H1 (cell line): ENCODE measurements at regions not wholly inside any gene's neighbourhood (a gene's known extent, or its start where the extent isn't known, plus 50 kb on each side); places are given as distances from the start of the nearest gene placed in this dataset.

Experiments used
- CTCF ChIA-PET: fragments of 300-600 bp; sonication (Branson Sonifier 250); formaldehyde crosslinking; loops from one replicate; lab custom pipeline; 2021; ENCODE audit not compliant: partially characterized antibody; lab: Charles Lee
- POLR2A ChIA-PET: fragments of 300-600 bp; sonication (Branson Sonifier 250); formaldehyde crosslinking; loops from one replicate; lab custom pipeline; 2021; ENCODE audit warnings: inconsistent platforms; ENCODE audit not compliant: partially characterized antibody; lab: Charles Lee
- DNase-seq, 2 experiments: peaks; one replicate each; pipeline versions ENCODE4 v3.0.0 to v3.0.0-alpha.2; 2010 to 2022; ENCODE audit warnings: low spot score in 2 of 2, low read depth in 1 of 2, mixed read lengths in 1 of 2
- FAIRE-seq: peaks from 2 replicates; lab custom pipeline; 2011; peaks lifted over from hg19 to GRCh38; lab: Jason Lieb, UNC
- H2AFZ ChIP-seq: 2 replicates; pipeline ENCODE4 v1.8.1; 2012; ENCODE audit warnings: low read length, inconsistent platforms
- H2AK5ac ChIP-seq: 2 replicates; pipeline ENCODE4 v1.6.1; 2013; ENCODE audit warnings: low read depth, low read length
- H2BK120ac ChIP-seq: replicated peaks from 2 replicates; pipeline ENCODE3; 2013; ENCODE audit warnings: low read depth, low read length, inconsistent platforms
- H2BK12ac ChIP-seq: 2 replicates; pipeline ENCODE4 v1.6.1; 2013; ENCODE audit warnings: low read depth, low read length
- H2BK15ac ChIP-seq: 2 replicates; pipeline ENCODE4 v1.6.1; 2013; ENCODE audit warnings: low read length
- H2BK20ac ChIP-seq: 2 replicates; pipeline ENCODE4 v1.6.1; 2013; ENCODE audit warnings: low read length
- H2BK5ac ChIP-seq: 2 replicates; pipeline ENCODE4 v1.6.1; 2013; ENCODE audit warnings: low read depth, low read length
- H3K14ac ChIP-seq: 2 replicates; pipeline ENCODE4 v1.6.1; 2013; ENCODE audit warnings: inconsistent platforms; ENCODE audit not compliant: insufficient read length
- H3K18ac ChIP-seq: 2 replicates; pipeline ENCODE4 v1.6.1; 2013; ENCODE audit warnings: low read length; ENCODE audit errors: extremely low read depth
- H3K23ac ChIP-seq: 2 replicates; pipeline ENCODE4 v1.6.1; 2013; ENCODE audit warnings: inconsistent platforms; ENCODE audit not compliant: insufficient read length
- H3K23me2 ChIP-seq: 2 replicates; pipeline ENCODE4 v1.6.1; 2013; ENCODE audit warnings: low read depth, low read length
- H3K27ac ChIP-seq: 2 replicates; pipeline ENCODE4 v1.6.1; 2011; ENCODE audit warnings: low read depth, low read length, inconsistent platforms
- H3K27me3 ChIP-seq, 4 experiments: replicated peaks in 1 of 4; 1 replicate in 1 of 4; 2 replicates in 3 of 4; pipeline versions ENCODE4 v1.6.1 to v1.8.1; 2011 to 2013; ENCODE audit warnings: low read length in 3 of 4, mild to moderate bottlenecking in 3 of 4, inconsistent platforms in 2 of 4, mixed read lengths in 2 of 4, moderate library complexity in 1 of 4; ENCODE audit not compliant: control insufficient read depth in 3 of 4, insufficient read depth in 3 of 4; ENCODE audit errors: extremely low read depth in 1 of 4
- H3K36me3 ChIP-seq, 4 experiments: 2 replicates each; pipeline versions ENCODE4 v1.6.1 to v1.8.1; 2011 to 2013; ENCODE audit warnings: mild to moderate bottlenecking in 4 of 4, low read length in 3 of 4, moderate library complexity in 2 of 4, control low read depth in 1 of 4, inconsistent platforms in 1 of 4; ENCODE audit not compliant: insufficient read depth in 4 of 4, control insufficient read depth in 2 of 4
- H3K4ac ChIP-seq: replicated peaks from 2 replicates; pipeline ENCODE3; 2013; ENCODE audit warnings: low read length, low read depth, mixed read lengths, inconsistent platforms; ENCODE audit not compliant: insufficient read length
- H3K4me1 ChIP-seq, 4 experiments: replicated peaks in 1 of 4; 1 replicate in 1 of 4; 2 replicates in 3 of 4; pipeline versions ENCODE4 v1.6.1 to v1.8.1; 2011 to 2013; ENCODE audit warnings: low read length in 3 of 4, inconsistent platforms in 2 of 4, mixed read lengths in 1 of 4; ENCODE audit not compliant: insufficient read depth in 4 of 4, control insufficient read depth in 3 of 4
- H3K4me2 ChIP-seq, 2 experiments: 2 replicates each; pipeline versions ENCODE4 v1.6.1 to v1.8.1; 2011 to 2013; ENCODE audit warnings: low read depth in 2 of 2, low read length in 2 of 2, control low read depth in 1 of 2, inconsistent platforms in 1 of 2, mild to moderate bottlenecking in 1 of 2; ENCODE audit not compliant: insufficient read depth in 1 of 2
- H3K4me3 ChIP-seq, 4 experiments: fragments of 200-600, 300-600 bp in 1 of 4; sonication (generic), shearing (Covaris generic), sonication (Bioruptor Twin) in 1 of 4; 2 replicates each; pipeline versions ENCODE4 v1.5.1 to v1.8.1; 2011 to 2016; ENCODE audit warnings: low read length in 4 of 4, low read depth in 3 of 4, control low read depth in 2 of 4, inconsistent platforms in 2 of 4, mild to moderate bottlenecking in 2 of 4, mixed read lengths in 1 of 4, moderate library complexity in 1 of 4; ENCODE audit not compliant: insufficient read depth in 2 of 4; ENCODE audit errors: extremely low read depth in 1 of 4
- H3K56ac ChIP-seq: replicated peaks from 2 replicates; pipeline ENCODE3; 2013; ENCODE audit warnings: low read depth, mild to moderate bottlenecking, mixed read lengths, low read length, inconsistent platforms; ENCODE audit not compliant: insufficient read length
- H3K79me1 ChIP-seq: 2 replicates; pipeline ENCODE4 v1.6.1; 2013; ENCODE audit warnings: low read depth, low read length, control low read depth
- H3K79me2 ChIP-seq, 2 experiments: 2 replicates each; pipeline versions ENCODE4 v1.6.1 to v1.8.1; 2012 to 2013; ENCODE audit warnings: low read length in 2 of 2, mild to moderate bottlenecking in 2 of 2, inconsistent platforms in 1 of 2; ENCODE audit not compliant: insufficient read depth in 2 of 2, control insufficient read depth in 1 of 2
- H3K9ac ChIP-seq, 4 experiments: replicated peaks in 1 of 4; 1 replicate in 1 of 4; 2 replicates in 3 of 4; pipeline versions ENCODE4 v1.6.1 to v1.8.1; 2011 to 2013; ENCODE audit warnings: low read depth in 3 of 4, low read length in 3 of 4, control low read depth in 2 of 4, mild to moderate bottlenecking in 2 of 4, moderate library complexity in 2 of 4, inconsistent platforms in 1 of 4; ENCODE audit errors: extremely low read depth in 1 of 4
- H3K9me3 ChIP-seq, 2 experiments: 2 replicates each; pipeline versions ENCODE4 v1.6.1 to v1.8.1; 2012 to 2013; ENCODE audit warnings: mild to moderate bottlenecking in 2 of 2, moderate library complexity in 2 of 2, control low read depth in 1 of 2, inconsistent platforms in 1 of 2, low read depth in 1 of 2, low read length in 1 of 2, mixed read lengths in 1 of 2; ENCODE audit not compliant: insufficient read depth in 2 of 2
- H4K20me1 ChIP-seq, 2 experiments: replicated peaks in 1 of 2; 2 replicates each; pipeline versions ENCODE3 to v1.8.1; 2011 to 2013; ENCODE audit warnings: inconsistent platforms in 2 of 2, low read length in 2 of 2, mild to moderate bottlenecking in 1 of 2; ENCODE audit not compliant: insufficient read depth in 2 of 2, control insufficient read depth in 1 of 2
- H4K5ac ChIP-seq: 2 replicates; pipeline ENCODE4 v1.6.1; 2013; ENCODE audit warnings: low read length, low read depth, mixed read lengths, inconsistent platforms; ENCODE audit not compliant: insufficient read length
- H4K8ac ChIP-seq: 2 replicates; pipeline ENCODE4 v1.8.0; 2013; ENCODE audit warnings: mild to moderate bottlenecking, moderate library complexity, low read length, inconsistent platforms; ENCODE audit not compliant: insufficient read depth; ENCODE audit errors: extremely low read depth
- H4K91ac ChIP-seq: replicated peaks from 2 replicates; pipeline ENCODE3; 2013; ENCODE audit warnings: low read length, mixed read lengths, inconsistent platforms; ENCODE audit not compliant: insufficient read length
- BRCA1 ChIP-seq: IDR thresholded peaks from 2 replicates; pipeline ENCODE4 v1.6.1; 2012; ENCODE audit warnings: low read depth, low read length, improper control_type of control experiment
- CTCF ChIP-seq, 3 experiments: IDR thresholded peaks; 1 replicate in 2 of 3; 2 replicates in 1 of 3; pipeline versions ENCODE4 v1.5.1 to v1.6.1; 2011; ENCODE audit warnings: low read length in 3 of 3, mild to moderate bottlenecking in 3 of 3, inconsistent platforms in 2 of 3, low read depth in 1 of 3, moderate library complexity in 1 of 3; ENCODE audit not compliant: insufficient read depth in 1 of 3; ENCODE audit errors: control extremely low read depth in 1 of 3
- JUND ChIP-seq: IDR thresholded peaks from 2 replicates; pipeline ENCODE4 v1.6.1; 2011; ENCODE audit warnings: mild to moderate bottlenecking, improper control_type of control experiment, low read length
- MAFK ChIP-seq: IDR thresholded peaks from 2 replicates; pipeline ENCODE4 v1.6.1; 2012; ENCODE audit warnings: low read depth, mild to moderate bottlenecking, improper control_type of control experiment, low read length
- RAD21 ChIP-seq, 2 experiments: IDR thresholded peaks in 1 of 2; conservative IDR thresholded peaks in 1 of 2; 2 replicates each; pipeline ENCODE4 v1.6.1; 2011; ENCODE audit warnings: low read depth in 2 of 2, low read length in 2 of 2, improper control_type of control experiment in 1 of 2, inconsistent platforms in 1 of 2, mild to moderate bottlenecking in 1 of 2, moderate library complexity in 1 of 2
- SP2 ChIP-seq: IDR thresholded peaks from 2 replicates; pipeline ENCODE4 v1.6.1; 2012; ENCODE audit warnings: mild to moderate bottlenecking, low read length, inconsistent platforms
- YY1 ChIP-seq: IDR thresholded peaks from 2 replicates; pipeline ENCODE4 v1.6.1; 2011; ENCODE audit warnings: low read depth, mild to moderate bottlenecking, low read length
- WGBS, 2 experiments: shearing (Covaris generic) in 1 of 2; methylation state at CpG; one replicate each; pipeline versions ENCODE4 v1.1.6 to v1.1.7; 2013 to 2015; ENCODE audit warnings: low lambda C conversion rate in 2 of 2, mixed read lengths in 2 of 2, inconsistent platforms in 1 of 2, low coverage in 1 of 2, missing lambda C conversion rate in 1 of 2; ENCODE audit not compliant: insufficient replicate concordance in 2 of 2, insufficient coverage in 1 of 2, insufficient read length in 1 of 2; ENCODE audit errors: extremely low coverage in 1 of 2, missing lambda C conversion rate in 1 of 2; 5-methylcytosine and 5-hydroxymethylcytosine counted together

- Histone ChIP-seq H3K27me3 (no peaks in the 10 kb centered on the region), H2BK15ac (no peak overlapping the region; the same call in 1 of the 2 replicates), H3K4ac (no peak overlapping the region), H3K27ac (no peak overlapping the region), H3K79me1 (no peaks in the 10 kb centered on the region), H3K23me2 (no peaks in the 10 kb centered on the region), H3K14ac (no peak overlapping the region), H4K5ac (no peak overlapping the region), H3K9me3 (no peaks in the 10 kb centered on the region), H3K9ac (no peak overlapping the region), H3K79me2 (no peaks in the 10 kb centered on the region), H4K91ac (peak overlapping the region; percentile 87), H3K18ac (0 out of 2 replicates have a peak overlapping the region, but pooled peaks have one; percentile 48), H2BK120ac (no peak overlapping the region), H3K4me3 (no peak overlapping the region), H3K36me3 (no peaks in the 10 kb centered on the region), H4K8ac (no peak overlapping the region), H2AFZ (peak overlapping the region; percentile 49; the same call in 1 of the 2 replicates), H3K23ac (no peak overlapping the region), H2AK5ac (no peak overlapping the region), H3K4me1 (peaks cover 0 to 11% (median 4%) of the 10 kb centered on the region in 4 experiments; a peak in 4 of 7 replicates), H2BK12ac (no peak overlapping the region), H3K4me2 (no peak overlapping the region), H2BK5ac (peak overlapping the region; percentile 36; the same call in 1 of the 2 replicates), H2BK20ac (no peak overlapping the region), H4K20me1 (no peaks in the 10 kb centered on the region), H3K56ac (no peak overlapping the region)
- 90% methylated on average over 22 of the region's 24 CpGs; no CpG with 5 or more reads in 1 of the 2 experiments for WGBS, 2 experiments
- ChIA-PET POLR2A (no interaction called here), CTCF (interaction anchor here (0.7 to 2.2 kb wide), 15 partner anchors 10 to 345 kb away, joined by 3 to 7 read pairs (median 3); no protein-coding TSS in a partner anchor)
- peak; percentile 44 to 50 (median 44); a peak in 3 of 4 replicates for TF ChIP-seq CTCF (IDR thresholded peaks at IDR 0.05; ENCODE audit: control extremely low read depth in 1 of 3, insufficient read depth in 1 of 3, low read depth in 1 of 3, low read length in 3 of 3)
- TF ChIP-seq JUND = no peak
- no peak for TF ChIP-seq BRCA1
- peak; percentile 5 to 41; a peak in 3 of 4 replicates for TF ChIP-seq RAD21 (IDR thresholded peaks at IDR 0.05 in 1 of 2, conservative IDR thresholded peaks at IDR 0.05 in 1 of 2; ENCODE audit: low read depth in 2 of 2, low read length in 2 of 2)
- TF ChIP-seq MAFK = no peak
- no peak for TF ChIP-seq SP2
- TF ChIP-seq YY1 = no peak
- FAIRE-seq = no peak
- DNase-seq = peak in 1 of 2 experiments; percentile 65
Measured at GRCh38 chr1:207219979-207220889, 101.2 kb upstream of the CD55 start.
